ENCODE measurements at regions not wholly inside any gene's neighbourhood (a gene's known extent, or its start where the extent isn't known, plus 50 kb on each side); places are given as distances from the start of the nearest gene placed in this dataset.

GRCh38 chr12:46535376-46535775 is 162.8 kb upstream of the SLC38A2 start:
- no peak for DNase-seq (ENCODE audit: low spot score)
- Histone ChIP-seq H3K27ac (no peak overlapping the region), H3K4me3 (no peak overlapping the region)
- TF ChIP-seq, protein P1, sequence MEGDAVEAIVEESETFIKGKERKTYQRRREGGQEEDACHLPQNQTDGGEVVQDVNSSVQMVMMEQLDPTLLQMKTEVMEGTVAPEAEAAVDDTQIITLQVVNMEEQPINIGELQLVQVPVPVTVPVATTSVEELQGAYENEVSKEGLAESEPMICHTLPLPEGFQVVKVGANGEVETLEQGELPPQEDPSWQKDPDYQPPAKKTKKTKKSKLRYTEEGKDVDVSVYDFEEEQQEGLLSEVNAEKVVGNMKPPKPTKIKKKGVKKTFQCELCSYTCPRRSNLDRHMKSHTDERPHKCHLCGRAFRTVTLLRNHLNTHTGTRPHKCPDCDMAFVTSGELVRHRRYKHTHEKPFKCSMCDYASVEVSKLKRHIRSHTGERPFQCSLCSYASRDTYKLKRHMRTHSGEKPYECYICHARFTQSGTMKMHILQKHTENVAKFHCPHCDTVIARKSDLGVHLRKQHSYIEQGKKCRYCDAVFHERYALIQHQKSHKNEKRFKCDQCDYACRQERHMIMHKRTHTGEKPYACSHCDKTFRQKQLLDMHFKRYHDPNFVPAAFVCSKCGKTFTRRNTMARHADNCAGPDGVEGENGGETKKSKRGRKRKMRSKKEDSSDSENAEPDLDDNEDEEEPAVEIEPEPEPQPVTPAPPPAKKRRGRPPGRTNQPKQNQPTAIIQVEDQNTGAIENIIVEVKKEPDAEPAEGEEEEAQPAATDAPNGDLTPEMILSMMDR (IDR thresholded peaks at IDR 0.05), result no peak

DNA sequence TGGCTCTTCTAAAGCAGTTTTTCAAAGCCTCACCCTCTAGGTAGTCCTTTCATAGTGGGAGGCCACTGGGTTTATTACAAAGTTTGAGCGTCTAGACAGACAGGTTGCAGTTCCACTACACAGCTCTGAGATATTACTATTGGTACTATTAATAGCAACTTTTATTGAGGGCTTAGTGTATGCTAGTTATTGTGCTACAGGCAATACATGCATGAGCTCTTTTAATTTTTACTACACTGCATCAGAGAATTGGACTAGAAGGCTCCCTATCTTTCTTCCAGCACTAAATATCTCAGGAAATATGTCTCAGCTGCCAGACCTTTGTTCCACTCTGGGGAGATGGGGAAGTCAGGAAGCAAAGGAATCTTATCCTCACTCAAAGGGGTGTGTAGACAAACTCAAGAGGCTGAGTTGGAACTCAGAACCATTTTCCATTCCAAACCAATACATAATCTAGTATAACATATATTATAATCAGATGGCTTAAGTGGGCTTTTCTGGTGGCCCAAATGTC is 161.8 kb upstream of the SLC38A2 start:
- DNase-seq (ENCODE audit: low spot score), result no peak
- H3K27ac ChIP-seq, result no peak overlapping the region
- TF ChIP-seq, protein P1 (IDR thresholded peaks at IDR 0.05), result no peak
- H3K4me3 ChIP-seq, result no peak overlapping the region

GRCh38 chr12:46533723-46534122 is 161.2 kb upstream of the SLC38A2 start:
- no peak overlapping the region for H3K27ac ChIP-seq
- DNase-seq (ENCODE audit: low spot score), result no peak
- H3K4me3 ChIP-seq, result no peak overlapping the region
- TF ChIP-seq, protein P1 (IDR thresholded peaks at IDR 0.05), result no peak

GRCh38 chr12:46531804-46532203 is 159.2 kb upstream of the SLC38A2 start:
- no peak for DNase-seq (ENCODE audit: low spot score)

GRCh38 chr12:46531059-46531785 is 158.6 kb upstream of the SLC38A2 start:
- H3K4me3 ChIP-seq, result no peak overlapping the region
- no peak overlapping the region for H3K27ac ChIP-seq
- no peak for DNase-seq (ENCODE audit: low spot score)
- TF ChIP-seq, protein P1 (IDR thresholded peaks at IDR 0.05), result no peak

More at GRCh38 chr12:46531804-46532203, 159.2 kb upstream of the SLC38A2 start:
- no peak overlapping the region for H3K27ac ChIP-seq
- TF ChIP-seq, protein P1 (IDR thresholded peaks at IDR 0.05), result no peak
- H3K4me3 ChIP-seq, result no peak overlapping the region

DNA sequence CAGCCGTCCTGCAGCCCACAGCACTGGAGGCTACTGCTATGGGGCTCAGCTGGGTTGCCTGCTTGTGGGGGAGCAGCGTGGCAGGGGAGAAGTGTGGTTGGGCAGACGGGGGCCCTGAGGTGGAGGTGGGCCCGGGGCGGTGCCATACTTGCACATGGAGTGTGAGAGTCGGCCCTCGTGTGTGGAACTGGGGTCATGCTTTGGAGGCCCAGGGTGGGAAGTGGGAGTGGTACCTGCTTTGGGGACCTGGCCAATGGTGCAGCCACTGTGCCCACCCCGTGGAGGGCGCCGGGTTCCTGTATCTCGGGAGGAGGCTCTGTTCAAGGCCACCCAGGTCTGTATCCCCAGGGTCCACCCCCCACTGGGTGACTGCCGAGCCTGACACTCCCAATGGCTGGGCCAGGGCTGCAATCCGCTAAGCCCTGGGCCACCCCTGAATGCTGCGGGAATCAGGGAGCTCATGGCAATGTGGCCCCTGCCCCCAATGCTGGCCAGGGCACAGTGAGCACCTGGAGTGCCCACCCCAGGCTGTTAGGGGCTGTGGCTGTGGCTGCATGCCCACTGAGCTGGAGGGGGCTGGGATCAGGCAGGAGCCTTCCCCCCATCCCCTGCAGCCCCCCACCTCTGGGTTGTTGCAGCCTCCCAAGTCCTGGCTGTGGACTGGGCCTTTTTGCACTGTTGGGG is 157.9 kb upstream of the SLC38A2 start:
- TF ChIP-seq, protein P1 (IDR thresholded peaks at IDR 0.05), result no peak

More for the DNA sequence above, 157.9 kb upstream of the SLC38A2 start:
- Histone ChIP-seq H3K4me3 (no peak overlapping the region), H3K27ac (no peak overlapping the region)
- DNase-seq (ENCODE audit: low spot score), result no peak

Measured in coronary artery (tissue), 2 donors.